Left forelimb (tissue), 1 donor: ENCODE measurements at regions not wholly inside any gene's neighbourhood (a gene's known extent, or its start where the extent isn't known, plus 50 kb on each side); places are given as distances from the start of the nearest gene placed in this dataset.

Experiments used
- DNase-seq: peaks from one replicate; pipeline ENCODE4 v3.0.0-alpha.2; 2018; ENCODE audit warnings: low spot score

GRCh38 chr12:107402041-107403022, 283.3 kb upstream of the PWP1 start:
- no peak for DNase-seq

- no peak for DNase-seq
These were observed 280.6 kb upstream of the PWP1 start for GRCh38 chr12:107404981-107405380.

GRCh38 chr12:107405436-107405835, 280.2 kb upstream of the PWP1 start:
- no peak for DNase-seq

GRCh38 chr12:107406932-107407331, 278.7 kb upstream of the PWP1 start:
- no peak for DNase-seq

- no peak for DNase-seq
These were observed 273.6 kb upstream of the PWP1 start for GRCh38 chr12:107411792-107412535.

GRCh38 chr12:107415071-107415470, 270.5 kb upstream of the PWP1 start:
- DNase-seq, result no peak

GRCh38 chr12:107415834-107416233, 269.8 kb upstream of the PWP1 start:
- no peak for DNase-seq

- no peak for DNase-seq
These were observed 268.6 kb upstream of the PWP1 start for GRCh38 chr12:107417004-107417403.

GRCh38 chr12:107418981-107419380, 266.6 kb upstream of the PWP1 start:
- no peak for DNase-seq

GRCh38 chr12:107423531-107423930, 262.1 kb upstream of the PWP1 start:
- no peak for DNase-seq

- no peak for DNase-seq
These were observed 256.4 kb upstream of the PWP1 start for GRCh38 chr12:107429006-107429705.

GRCh38 chr12:107431942-107432341, 253.7 kb upstream of the PWP1 start:
- DNase-seq, result no peak

- DNase-seq, result no peak
These were observed 250.5 kb upstream of the PWP1 start for GRCh38 chr12:107435072-107435471.

GRCh38 chr12:107435520-107435919, 250.1 kb upstream of the PWP1 start:
- no peak for DNase-seq

GRCh38 chr12:107436376-107436775, 249.2 kb upstream of the PWP1 start:
- DNase-seq, result no peak

GRCh38 chr12:107436836-107437235, 248.8 kb upstream of the PWP1 start:
- DNase-seq, result no peak

GRCh38 chr12:107437954-107438353, 247.6 kb upstream of the PWP1 start:
- no peak for DNase-seq

- DNase-seq, result no peak
These were observed 246.4 kb upstream of the PWP1 start for GRCh38 chr12:107439026-107439738.

- no peak for DNase-seq
These were observed 245.0 kb upstream of the PWP1 start for GRCh38 chr12:107440606-107441005.

- no peak for DNase-seq
These were observed 243.8 kb upstream of the PWP1 start for GRCh38 chr12:107441665-107442300.

GRCh38 chr12:107442326-107442987, 243.1 kb upstream of the PWP1 start:
- DNase-seq, result no peak
